A673 (cell line): ENCODE measurements at regions not wholly inside any gene's neighbourhood (a gene's known extent, or its start where the extent isn't known, plus 50 kb on each side); places are given as distances from the start of the nearest gene placed in this dataset.

ENCODE experiments used
- BruUV-seq: library from RNA; stranded (reverse); fragments of 400-500 nt; replicated peaks from 2 replicates; lab custom pipeline; 2021; lab: Mats Ljungman, UMichigan
- CTCF ChIA-PET: fragments of 300-600 bp; sonication (Branson Sonifier 250); formaldehyde crosslinking; loops from one replicate; lab custom pipeline; 2022; ENCODE audit warnings: antibody characterized with exemption; lab: Charles Lee
- POLR2A ChIA-PET: fragments of 300-600 bp; sonication (Branson Sonifier 250); formaldehyde crosslinking; loops from one replicate; lab custom pipeline; 2022; ENCODE audit warnings: antibody characterized with exemption; ENCODE audit not compliant: low non-redundant PET; lab: Charles Lee
- DNase-seq: peaks from one replicate; pipeline ENCODE4 v3.0.0-alpha.2; 2015; ENCODE audit warnings: low spot score
- H3K27ac ChIP-seq: fragments of 200-600 bp; sonication (generic); 2 replicates; pipeline ENCODE4 v1.5.1; 2016; ENCODE audit warnings: mixed run types, low read depth, mild to moderate bottlenecking, mixed read lengths, antibody characterized with exemption, low read length; ENCODE audit not compliant: poor library complexity, severe bottlenecking
- H3K27me3 ChIP-seq: fragments of 200-600 bp; sonication (generic); replicated peaks from 2 replicates; pipeline ENCODE4 v1.6.1; 2017; ENCODE audit warnings: mixed run types, low read depth, mild to moderate bottlenecking, mixed read lengths, antibody characterized with exemption, low read length; ENCODE audit not compliant: insufficient read depth, poor library complexity
- H3K36me3 ChIP-seq: fragments of 200-600 bp; sonication (generic); 2 replicates; pipeline ENCODE4 v1.6.1; 2016; ENCODE audit warnings: mixed run types, mild to moderate bottlenecking, mixed read lengths, antibody characterized with exemption, low read length; ENCODE audit not compliant: insufficient read depth, poor library complexity, severe bottlenecking
- H3K4me1 ChIP-seq: fragments of 200-600 bp; sonication (generic); 2 replicates; pipeline ENCODE4 v1.6.1; 2017; ENCODE audit warnings: mixed run types, mild to moderate bottlenecking, mixed read lengths, antibody characterized with exemption, low read length; ENCODE audit not compliant: insufficient read depth, poor library complexity, severe bottlenecking
- H3K4me3 ChIP-seq: fragments of 200-600 bp; sonication (generic); 2 replicates; pipeline ENCODE4 v1.5.1; 2016; ENCODE audit warnings: low read depth, mixed run types, mild to moderate bottlenecking, mixed read lengths, low read length; ENCODE audit not compliant: poor library complexity, severe bottlenecking
- H3K9me3 ChIP-seq: fragments of 200-600 bp; sonication (generic); 2 replicates; pipeline ENCODE4 v1.6.1; 2016; ENCODE audit warnings: mixed run types, low read depth, mild to moderate bottlenecking, mixed read lengths, antibody characterized with exemption, low read length; ENCODE audit not compliant: poor library complexity, severe bottlenecking
- CTCF ChIP-seq: fragments of 300-800, 200-600 bp; sonication (generic); conservative IDR thresholded peaks from 2 replicates; pipeline ENCODE4 v1.5.1; 2017; ENCODE audit warnings: low read depth, mild to moderate bottlenecking, antibody characterized with exemption, low read length, moderate library complexity, mixed read lengths
- EZH2 ChIP-seq: fragments of 200-600 bp; sonication (generic); IDR thresholded peaks from 2 replicates; pipeline ENCODE4 v1.6.1; 2017; ENCODE audit warnings: borderline replicate concordance, low read depth, mild to moderate bottlenecking, mixed read lengths, antibody characterized with exemption, low read length; ENCODE audit not compliant: poor library complexity, severe bottlenecking
- intact Hi-C: fragments of 100-400 bp; cut with micrococcal nuclease; formaldehyde crosslinking; loops from one replicate; pipeline ENCODE4 v1.10.0; 2022; ENCODE audit not compliant: unreplicated experiment

DNA sequence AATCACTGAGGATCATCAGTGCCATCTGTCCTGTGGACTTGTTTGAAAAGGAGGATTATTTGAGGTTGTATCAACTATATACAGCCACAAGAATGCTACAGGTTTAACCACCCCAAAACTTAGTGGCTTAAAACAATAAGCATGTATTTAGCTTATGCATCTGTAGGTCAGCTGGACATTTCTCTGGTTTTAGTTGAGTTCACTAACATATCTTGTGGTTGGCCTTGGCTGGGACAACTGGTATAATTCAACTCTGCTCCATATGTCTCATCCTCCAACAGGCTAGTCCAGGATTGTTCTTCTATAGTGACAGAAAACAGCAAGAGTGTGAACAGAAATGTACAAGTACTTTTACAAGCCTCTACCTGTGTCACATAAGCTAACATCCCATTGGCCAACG lies 49.9 kb upstream of the SOX6 start:
- ChIA-PET CTCF (no interaction called here), POLR2A (no interaction called here)
- no peak overlapping the region for H3K27ac ChIP-seq
- no peak for TF ChIP-seq EZH2
- TF ChIP-seq CTCF = no peak
- no peaks in the 10 kb centered on the region for H3K36me3 ChIP-seq
- no peaks in the 10 kb centered on the region for H3K27me3 ChIP-seq
- intact Hi-C loops = no loop called here
- no peaks in the 10 kb centered on the region for H3K9me3 ChIP-seq
- peaks cover 48% of the 10 kb centered on the region for H3K4me1 ChIP-seq
- no peak overlapping the region for H3K4me3 ChIP-seq
- no TSS peak for BruUV-seq
- no peak for DNase-seq
